ENCODE measurements at regions not wholly inside any gene's neighbourhood (a gene's known extent, or its start where the extent isn't known, plus 50 kb on each side); places are given as distances from the start of the nearest gene placed in this dataset.
A peak's percentile ranks its signal among the peaks of the same experiment; 100 is the strongest.

DNA sequence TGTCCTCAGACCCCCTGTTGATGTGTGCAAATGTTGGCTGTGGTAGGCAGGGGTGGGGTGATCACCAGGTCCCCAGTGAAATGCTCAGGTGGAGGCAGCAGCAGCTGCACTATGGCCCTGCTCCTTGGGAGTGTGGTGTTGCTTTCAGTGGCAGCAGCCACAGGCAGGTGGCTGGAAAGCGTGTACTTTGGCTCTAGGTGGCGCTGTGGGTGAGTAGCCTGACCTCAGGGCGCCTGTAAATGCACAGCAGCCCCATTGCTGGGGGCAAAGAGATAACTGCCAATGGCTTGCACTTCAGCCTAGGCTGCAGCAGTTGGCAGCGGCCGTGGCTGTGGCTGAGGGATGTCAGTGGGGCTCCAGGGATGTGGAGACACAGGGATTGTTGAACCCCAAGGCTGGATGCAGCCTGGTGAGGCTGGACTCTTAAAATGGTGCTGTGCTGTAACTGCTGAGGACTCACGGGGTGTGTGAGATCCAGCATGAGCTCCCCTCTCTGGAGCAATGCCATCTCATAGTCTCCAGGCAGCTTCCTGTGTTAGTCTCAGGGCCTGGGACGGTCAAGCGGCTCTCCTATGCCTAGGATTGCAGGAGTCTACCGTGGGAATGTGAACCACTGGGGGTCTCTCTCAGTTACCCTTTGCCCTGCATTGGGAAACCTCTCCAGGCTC lies 421.7 kb upstream of the HTR2C start:
- TF ChIP-seq, protein P1, sequence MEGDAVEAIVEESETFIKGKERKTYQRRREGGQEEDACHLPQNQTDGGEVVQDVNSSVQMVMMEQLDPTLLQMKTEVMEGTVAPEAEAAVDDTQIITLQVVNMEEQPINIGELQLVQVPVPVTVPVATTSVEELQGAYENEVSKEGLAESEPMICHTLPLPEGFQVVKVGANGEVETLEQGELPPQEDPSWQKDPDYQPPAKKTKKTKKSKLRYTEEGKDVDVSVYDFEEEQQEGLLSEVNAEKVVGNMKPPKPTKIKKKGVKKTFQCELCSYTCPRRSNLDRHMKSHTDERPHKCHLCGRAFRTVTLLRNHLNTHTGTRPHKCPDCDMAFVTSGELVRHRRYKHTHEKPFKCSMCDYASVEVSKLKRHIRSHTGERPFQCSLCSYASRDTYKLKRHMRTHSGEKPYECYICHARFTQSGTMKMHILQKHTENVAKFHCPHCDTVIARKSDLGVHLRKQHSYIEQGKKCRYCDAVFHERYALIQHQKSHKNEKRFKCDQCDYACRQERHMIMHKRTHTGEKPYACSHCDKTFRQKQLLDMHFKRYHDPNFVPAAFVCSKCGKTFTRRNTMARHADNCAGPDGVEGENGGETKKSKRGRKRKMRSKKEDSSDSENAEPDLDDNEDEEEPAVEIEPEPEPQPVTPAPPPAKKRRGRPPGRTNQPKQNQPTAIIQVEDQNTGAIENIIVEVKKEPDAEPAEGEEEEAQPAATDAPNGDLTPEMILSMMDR (conservative IDR thresholded peaks at IDR 0.05; ENCODE audit: low read depth), result no peak
- no peak overlapping the region for H3K27ac ChIP-seq
- CTCF ChIA-PET, result no interaction called here
- DNase-seq (ENCODE audit: low spot score), result no peak
- POLR2A ChIA-PET (ENCODE audit: low non-redundant PET), result no interaction called here

DNA sequence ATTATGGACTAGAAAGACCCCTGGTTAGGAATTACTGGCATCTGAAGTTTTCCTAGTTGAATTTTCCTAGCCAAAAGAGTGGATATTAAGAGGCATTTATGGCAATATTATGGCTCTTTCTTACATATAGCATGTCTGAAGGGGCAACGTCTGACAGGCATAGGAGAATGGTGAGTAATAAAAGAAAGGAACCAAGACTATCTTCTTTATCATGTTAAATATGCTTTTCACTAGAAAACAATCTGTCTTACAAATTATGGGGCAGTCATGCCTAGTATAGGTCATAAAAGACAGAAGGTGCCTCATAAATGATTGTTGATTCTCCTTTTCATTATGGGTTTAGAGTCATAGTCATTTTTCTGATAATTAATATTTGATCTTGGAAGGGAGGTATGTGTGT lies 431.1 kb upstream of the HTR2C start:
- DNase-seq (ENCODE audit: low spot score), result no peak
- CTCF ChIA-PET, result no interaction called here
- H3K27ac ChIP-seq, result no peak overlapping the region
- POLR2A ChIA-PET (ENCODE audit: low non-redundant PET), result no interaction called here
- TF ChIP-seq, protein P1 (conservative IDR thresholded peaks at IDR 0.05; ENCODE audit: low read depth), result no peak

DNA sequence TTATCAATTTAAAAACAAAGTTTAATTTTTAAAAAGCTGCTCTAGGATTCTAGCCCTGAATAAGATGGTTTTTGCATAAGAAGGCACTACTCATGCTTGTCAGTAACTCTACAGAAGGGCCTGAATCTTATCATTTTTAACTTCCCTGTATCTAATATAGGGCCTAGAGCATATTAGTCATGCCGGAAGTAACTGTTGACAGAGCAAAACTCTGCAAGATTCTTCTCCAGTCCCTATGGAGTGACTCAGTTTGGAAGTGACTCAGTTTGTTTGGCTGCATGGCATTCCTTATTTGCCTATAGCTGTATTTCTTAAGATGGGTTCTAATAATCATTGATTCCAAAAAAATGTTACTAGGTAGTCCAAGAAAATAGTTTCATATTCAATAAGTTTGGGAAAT lies 431.8 kb upstream of the HTR2C start:
- ChIA-PET POLR2A (ENCODE audit: low non-redundant PET) (no interaction called here), CTCF (no interaction called here)
- TF ChIP-seq, protein P1 (conservative IDR thresholded peaks at IDR 0.05; ENCODE audit: low read depth), result no peak
- peak; percentile 1 for DNase-seq (ENCODE audit: low spot score)
- no peak overlapping the region for H3K27ac ChIP-seq

DNA sequence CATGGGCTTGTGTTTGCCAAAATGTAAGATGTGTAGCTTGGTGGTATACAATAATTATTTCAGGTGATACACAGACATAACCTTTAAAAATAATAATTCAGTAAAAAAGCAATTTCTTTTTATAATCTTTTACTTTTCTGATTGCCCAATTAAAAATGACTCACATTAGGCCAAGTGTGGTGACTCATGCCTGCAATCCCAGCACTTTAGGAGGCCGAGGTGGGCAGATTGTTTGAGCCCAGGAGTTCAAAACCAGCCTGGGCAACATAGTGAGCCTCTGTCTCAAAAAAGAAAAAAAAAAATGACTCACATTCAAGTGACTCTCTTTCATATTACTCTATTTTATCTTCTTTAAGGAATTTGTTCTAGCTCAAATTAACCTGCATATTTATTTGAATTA lies 449.4 kb upstream of the HTR2C start:
- TF ChIP-seq, protein P1 (conservative IDR thresholded peaks at IDR 0.05; ENCODE audit: low read depth), result no peak
- POLR2A ChIA-PET (ENCODE audit: low non-redundant PET), result no interaction called here
- CTCF ChIA-PET, result no interaction called here
- DNase-seq (ENCODE audit: low spot score), result no peak
- H3K27ac ChIP-seq, result no peak overlapping the region

DNA sequence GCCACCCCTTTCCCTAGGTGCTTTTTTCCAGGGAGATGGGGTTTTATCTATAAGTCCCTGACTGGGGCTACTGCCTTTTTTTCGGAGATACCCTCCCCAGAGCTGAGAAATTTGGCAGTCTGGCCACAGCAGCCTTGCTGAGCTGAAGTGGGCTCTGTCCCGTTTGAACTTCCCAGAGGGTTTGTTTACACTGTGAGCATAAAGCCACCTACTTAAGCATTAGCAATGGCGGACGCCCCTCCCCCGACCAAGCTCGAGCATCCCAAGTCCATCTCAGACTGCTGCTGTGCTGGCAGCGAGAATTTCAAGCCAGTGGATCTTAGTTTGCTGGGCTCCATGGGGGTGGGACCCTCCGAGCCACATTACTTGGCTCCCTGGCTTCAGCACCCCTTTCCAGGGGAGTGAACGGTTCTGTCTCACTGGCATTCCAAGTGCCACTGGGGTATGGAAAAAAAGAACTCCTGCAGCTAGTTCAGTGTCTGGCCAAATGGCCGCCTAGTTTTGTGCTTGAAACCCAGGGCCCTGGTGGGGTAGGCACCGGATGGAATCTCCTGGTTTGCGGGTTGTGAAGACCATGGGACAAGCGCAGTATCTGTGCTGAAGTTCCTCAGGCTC lies 456.4 kb upstream of the HTR2C start:
- CTCF ChIA-PET, result no interaction called here
- TF ChIP-seq, protein P1 (conservative IDR thresholded peaks at IDR 0.05; ENCODE audit: low read depth), result no peak

DNA sequence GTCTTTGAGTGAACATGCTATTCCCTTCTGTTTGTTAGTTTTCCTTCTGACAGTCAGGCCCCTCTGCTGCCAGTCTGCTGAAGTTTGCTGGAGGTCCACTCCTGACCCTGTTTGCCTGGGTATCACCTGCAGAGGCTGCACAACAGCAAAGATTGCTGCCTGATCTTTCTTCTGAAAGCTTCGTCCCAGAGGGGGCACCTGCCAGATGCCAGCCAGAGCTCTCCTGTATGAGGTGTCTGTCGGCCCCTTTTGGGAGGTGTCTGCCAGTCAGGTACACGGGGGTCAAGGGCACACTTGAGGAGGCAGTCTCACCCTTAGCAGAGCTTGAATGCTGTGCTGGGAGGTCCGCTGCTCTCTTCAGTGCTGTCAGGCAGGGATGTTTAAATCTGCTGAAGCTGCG lies 456.9 kb upstream of the HTR2C start:
- POLR2A ChIA-PET (ENCODE audit: low non-redundant PET), result no interaction called here
- DNase-seq (ENCODE audit: low spot score), result no peak
- TF ChIP-seq, protein P1 (conservative IDR thresholded peaks at IDR 0.05; ENCODE audit: low read depth), result no peak
- CTCF ChIA-PET, result no interaction called here
- H3K27ac ChIP-seq, result no peak overlapping the region

More for the DNA sequence above, 456.4 kb upstream of the HTR2C start:
- POLR2A ChIA-PET (ENCODE audit: low non-redundant PET), result no interaction called here
- no peak overlapping the region for H3K27ac ChIP-seq
- no peak for DNase-seq (ENCODE audit: low spot score)
